GM12874 (cell line): ENCODE measurements at regions not wholly inside any gene's neighbourhood (a gene's known extent, or its start where the extent isn't known, plus 50 kb on each side); places are given as distances from the start of the nearest gene placed in this dataset.

Experiments used
- CTCF ChIP-seq: IDR thresholded peaks from 2 replicates; pipeline ENCODE4 v1.5.1; 2011; ENCODE audit warnings: low read depth, mild to moderate bottlenecking, control low read depth, low read length, moderate library complexity; ENCODE audit not compliant: insufficient read depth

GRCh38 chr13:106186366-106187030 lies 349.0 kb downstream of the EFNB2 start:
- no peak for TF ChIP-seq CTCF

GRCh38 chr13:106184790-106185189 lies 350.7 kb downstream of the EFNB2 start:
- TF ChIP-seq CTCF, result no peak

- no peak for TF ChIP-seq CTCF
Measured at GRCh38 chr13:106183410-106184065, 351.9 kb downstream of the EFNB2 start.

GRCh38 chr13:106182404-106182803 lies 353.1 kb downstream of the EFNB2 start:
- TF ChIP-seq CTCF, result no peak

GRCh38 chr13:106178816-106179215 lies 356.6 kb downstream of the EFNB2 start:
- TF ChIP-seq CTCF, result no peak

- TF ChIP-seq CTCF, result no peak
Measured at GRCh38 chr13:106177146-106177545, 358.3 kb downstream of the EFNB2 start.

- TF ChIP-seq CTCF, result no peak
Measured at GRCh38 chr13:106176117-106176516, 359.3 kb downstream of the EFNB2 start.
